Breast epithelium (tissue), 3 donors: ENCODE measurements at regions not wholly inside any gene's neighbourhood (a gene's known extent, or its start where the extent isn't known, plus 50 kb on each side); places are given as distances from the start of the nearest gene placed in this dataset.
"Not testable (repeated sequence)": the region's sequence is repeated elsewhere in the genome, so short reads cannot be mapped to it uniquely, and the experiment has no call there.

Experiments used
- CTCF ChIP-seq, 3 donors: fragments of 450-650 bp; IDR thresholded peaks; one replicate each; pipeline ENCODE4 v1.5.1; 2016 to 2017; ENCODE audit warnings: antibody characterized with exemption in 3 of 3, mild to moderate bottlenecking in 3 of 3, moderate library complexity in 3 of 3
- POLR2A ChIP-seq: fragments of 450-650 bp; IDR thresholded peaks from one replicate; pipeline ENCODE4 v1.6.1; 2016; ENCODE audit warnings: antibody characterized with exemption, mild to moderate bottlenecking, moderate library complexity

GRCh38 chr13:111501596-111502535 lies 181.4 kb downstream of the TEX29 start:
- TF ChIP-seq POLR2A; CTCF (IDR thresholded peaks at IDR 0.05): not testable (repeated sequence)
